ENCODE measurements at regions not wholly inside any gene's neighbourhood (a gene's known extent, or its start where the extent isn't known, plus 50 kb on each side); places are given as distances from the start of the nearest gene placed in this dataset.

- H2AFZ ChIP-seq (ENCODE audit: insufficient read depth, low read depth, low read length, poor library complexity, severe bottlenecking) = no peak overlapping the region
- intact Hi-C loops (cut with micrococcal nuclease) = no loop called here
- Mint-ChIP-seq H3K9me3 (peaks cover 0 to 8% (median 2%) of the 10 kb centered on the region in 7 donors), H3K27ac (peak overlapping the region in 1 of 7 donors; percentile 14), H3K36me3 (no peaks in the 10 kb centered on the region), H3K27me3 (ENCODE audit: low read depth in 3 of 3) (peaks cover 0 to 1% (median 0%) of the 10 kb centered on the region in 3 donors), H3K4me1 (no peaks in the 10 kb centered on the region), H3K4me3 (no peak overlapping the region)
- no peak overlapping the region for H3K9ac ChIP-seq (ENCODE audit: insufficient read depth, low read length, poor library complexity, severe bottlenecking)
- H4K20me1 ChIP-seq (ENCODE audit: insufficient read depth, low read length) = no peaks in the 10 kb centered on the region
- no peak overlapping the region for H3K4me3 ChIP-seq (replicated peaks in 1 of 3; ENCODE audit: low read depth in 2 of 3, low read length in 3 of 3)
- TF ChIP-seq, protein P1, sequence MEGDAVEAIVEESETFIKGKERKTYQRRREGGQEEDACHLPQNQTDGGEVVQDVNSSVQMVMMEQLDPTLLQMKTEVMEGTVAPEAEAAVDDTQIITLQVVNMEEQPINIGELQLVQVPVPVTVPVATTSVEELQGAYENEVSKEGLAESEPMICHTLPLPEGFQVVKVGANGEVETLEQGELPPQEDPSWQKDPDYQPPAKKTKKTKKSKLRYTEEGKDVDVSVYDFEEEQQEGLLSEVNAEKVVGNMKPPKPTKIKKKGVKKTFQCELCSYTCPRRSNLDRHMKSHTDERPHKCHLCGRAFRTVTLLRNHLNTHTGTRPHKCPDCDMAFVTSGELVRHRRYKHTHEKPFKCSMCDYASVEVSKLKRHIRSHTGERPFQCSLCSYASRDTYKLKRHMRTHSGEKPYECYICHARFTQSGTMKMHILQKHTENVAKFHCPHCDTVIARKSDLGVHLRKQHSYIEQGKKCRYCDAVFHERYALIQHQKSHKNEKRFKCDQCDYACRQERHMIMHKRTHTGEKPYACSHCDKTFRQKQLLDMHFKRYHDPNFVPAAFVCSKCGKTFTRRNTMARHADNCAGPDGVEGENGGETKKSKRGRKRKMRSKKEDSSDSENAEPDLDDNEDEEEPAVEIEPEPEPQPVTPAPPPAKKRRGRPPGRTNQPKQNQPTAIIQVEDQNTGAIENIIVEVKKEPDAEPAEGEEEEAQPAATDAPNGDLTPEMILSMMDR (IDR thresholded peaks at IDR 0.05) = no peak
- no peaks in the 10 kb centered on the region for H3K79me2 ChIP-seq (ENCODE audit: insufficient read depth, low read length)
- H3K36me3 ChIP-seq (replicated peaks in 1 of 2; ENCODE audit: control insufficient read depth in 1 of 2, insufficient read depth in 2 of 2, low read length in 2 of 2) = no peaks in the 10 kb centered on the region
- H3K27me3 ChIP-seq (ENCODE audit: control insufficient read depth in 2 of 2, insufficient read depth in 2 of 2, low read length in 2 of 2) = no peaks in the 10 kb centered on the region
- no peaks in the 10 kb centered on the region for H3K4me1 ChIP-seq (ENCODE audit: control insufficient read depth in 1 of 2, insufficient read depth in 2 of 2, low read length in 2 of 2)
- H3K9me3 ChIP-seq (replicated peaks in 1 of 2; ENCODE audit: control insufficient read depth in 1 of 2, insufficient read depth in 1 of 2, low read length in 2 of 2) = no peaks in the 10 kb centered on the region
- WGBS (ENCODE audit: insufficient coverage) = 94% methylated on average over 1 of the region's 4 CpGs
- H3K4me2 ChIP-seq (replicated peaks; ENCODE audit: extremely low read depth, low read length, poor library complexity, severe bottlenecking) = no peak overlapping the region
- no peak overlapping the region for H3K27ac ChIP-seq (ENCODE audit: low read depth in 1 of 2, low read length in 2 of 2)
- no peak for DNase-seq
These were observed 158.1 kb downstream of the SPATA31D1 start for GRCh38 chr9:82146677-82147076.

- WGBS (ENCODE audit: insufficient coverage) = 83% methylated on average over 1 of the region's 2 CpGs
- intact Hi-C loops (cut with micrococcal nuclease) = no loop called here
- Histone ChIP-seq H3K4me2 (replicated peaks; ENCODE audit: extremely low read depth, low read length, poor library complexity, severe bottlenecking) (no peak overlapping the region), H3K36me3 (replicated peaks in 1 of 2; ENCODE audit: control insufficient read depth in 1 of 2, insufficient read depth in 2 of 2, low read length in 2 of 2) (no peaks in the 10 kb centered on the region), H3K4me1 (ENCODE audit: control insufficient read depth in 1 of 2, insufficient read depth in 2 of 2, low read length in 2 of 2) (no peaks in the 10 kb centered on the region), H3K27ac (ENCODE audit: low read depth in 1 of 2, low read length in 2 of 2) (no peak overlapping the region), H3K27me3 (ENCODE audit: control insufficient read depth in 2 of 2, insufficient read depth in 2 of 2, low read length in 2 of 2) (no peaks in the 10 kb centered on the region), H3K9me3 (replicated peaks in 1 of 2; ENCODE audit: control insufficient read depth in 1 of 2, insufficient read depth in 1 of 2, low read length in 2 of 2) (no peaks in the 10 kb centered on the region), H3K79me2 (ENCODE audit: insufficient read depth, low read length) (no peaks in the 10 kb centered on the region), H3K4me3 (replicated peaks in 1 of 3; ENCODE audit: low read depth in 2 of 3, low read length in 3 of 3) (no peak overlapping the region), H2AFZ (ENCODE audit: insufficient read depth, low read depth, low read length, poor library complexity, severe bottlenecking) (no peak overlapping the region), H3K9ac (ENCODE audit: insufficient read depth, low read length, poor library complexity, severe bottlenecking) (no peak overlapping the region), H4K20me1 (ENCODE audit: insufficient read depth, low read length) (no peaks in the 10 kb centered on the region)
- Mint-ChIP-seq H3K4me3 (no peak overlapping the region), H3K36me3 (no peaks in the 10 kb centered on the region), H3K27me3 (ENCODE audit: low read depth in 3 of 3) (peaks cover 0 to 1% (median 1%) of the 10 kb centered on the region in 3 donors), H3K4me1 (no peaks in the 10 kb centered on the region), H3K27ac (no peak overlapping the region), H3K9me3 (peaks cover 0 to 8% (median 2%) of the 10 kb centered on the region in 7 donors)
- TF ChIP-seq, protein P1 (IDR thresholded peaks at IDR 0.05) = no peak
- DNase-seq = no peak
These were observed 159.3 kb downstream of the SPATA31D1 start for GRCh38 chr9:82147798-82148425.

Data from CD14-positive monocyte (primary cell).